Fibroblast of the aortic adventitia (primary cell): ENCODE measurements at regions not wholly inside any gene's neighbourhood (a gene's known extent, or its start where the extent isn't known, plus 50 kb on each side); places are given as distances from the start of the nearest gene placed in this dataset.

Experiments
- DNase-seq: peaks from one replicate; pipeline ENCODE4 v3.0.0-alpha.2; 2010; ENCODE audit warnings: low read depth
- H3K4me3 ChIP-seq: 2 replicates; pipeline ENCODE4 v1.5.1; 2011; ENCODE audit warnings: low read depth, mild to moderate bottlenecking, control low read depth, low read length, moderate library complexity
- CTCF ChIP-seq: IDR thresholded peaks from 2 replicates; pipeline ENCODE4 v1.5.1; 2011; ENCODE audit warnings: mild to moderate bottlenecking, low read length, control low read depth, inconsistent platforms; ENCODE audit not compliant: insufficient read depth

- TF ChIP-seq CTCF = no peak
- no peak overlapping the region for H3K4me3 ChIP-seq
- DNase-seq = no peak
Observed at GRCh38 chr2:102992607-102993006, 230.8 kb downstream of the TMEM182 start.

- no peak for DNase-seq
- TF ChIP-seq CTCF = no peak
- no peak overlapping the region for H3K4me3 ChIP-seq
Observed at GRCh38 chr2:102999958-103000357, 238.1 kb downstream of the TMEM182 start.

GRCh38 chr2:103002954-103003353, 241.1 kb downstream of the TMEM182 start:
- no peak for DNase-seq
- no peak for TF ChIP-seq CTCF
- no peak overlapping the region for H3K4me3 ChIP-seq

GRCh38 chr2:103003750-103004260, 242.0 kb downstream of the TMEM182 start:
- TF ChIP-seq CTCF = no peak
- no peak for DNase-seq
- no peak overlapping the region for H3K4me3 ChIP-seq

- DNase-seq = no peak
- no peak for TF ChIP-seq CTCF
- H3K4me3 ChIP-seq = no peak overlapping the region
Observed at GRCh38 chr2:103004426-103004942, 242.7 kb downstream of the TMEM182 start.

GRCh38 chr2:103005393-103005792, 243.6 kb downstream of the TMEM182 start:
- no peak for DNase-seq
- no peak for TF ChIP-seq CTCF
- H3K4me3 ChIP-seq = no peak overlapping the region

GRCh38 chr2:103007086-103007485, 245.3 kb downstream of the TMEM182 start:
- DNase-seq = no peak
- no peak overlapping the region for H3K4me3 ChIP-seq
- no peak for TF ChIP-seq CTCF
